ENCODE measurements at regions not wholly inside any gene's neighbourhood (a gene's known extent, or its start where the extent isn't known, plus 50 kb on each side); places are given as distances from the start of the nearest gene placed in this dataset.

DNA sequence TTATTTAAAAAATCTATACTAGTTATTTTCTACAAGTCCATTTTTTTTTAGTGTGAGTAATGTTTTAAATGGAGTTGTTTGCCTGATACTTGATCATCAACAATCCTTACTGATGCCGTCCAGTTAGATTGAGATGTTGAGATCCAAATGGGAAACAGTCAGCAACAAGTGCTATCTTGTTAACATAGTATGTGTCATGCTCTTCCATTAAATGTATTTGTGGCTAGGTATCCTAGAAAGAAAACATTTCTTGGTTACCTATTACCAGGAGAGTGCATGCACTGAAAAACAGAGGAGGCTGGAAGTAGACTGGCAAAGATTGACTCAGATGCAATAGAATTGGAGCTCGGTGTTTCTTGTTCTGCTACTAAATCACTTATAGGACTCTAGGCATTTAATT, 123.4 kb upstream of the MAN2A1 start:
- no peak overlapping the region for H3K27ac ChIP-seq
- WGBS, 5 donors = 90 to 97% (median 94%) methylated on average over 2 of the region's 2 CpGs
- H3K4me1 ChIP-seq = no peaks in the 10 kb centered on the region
- no peak overlapping the region for H3K4me3 ChIP-seq
- H3K9me3 ChIP-seq = no peaks in the 10 kb centered on the region
- H3K27me3 ChIP-seq (replicated peaks in 1 of 7) = peaks cover 0 to 3% (median 0%) of the 10 kb centered on the region in 7 donors
- no peaks in the 10 kb centered on the region for H3K36me3 ChIP-seq
- TF ChIP-seq POLR2AphosphoS5 (IDR thresholded peaks at IDR 0.05) = no peak
- TF ChIP-seq POLR2A (IDR thresholded peaks at IDR 0.05) = no peak
- TF ChIP-seq, protein P1, sequence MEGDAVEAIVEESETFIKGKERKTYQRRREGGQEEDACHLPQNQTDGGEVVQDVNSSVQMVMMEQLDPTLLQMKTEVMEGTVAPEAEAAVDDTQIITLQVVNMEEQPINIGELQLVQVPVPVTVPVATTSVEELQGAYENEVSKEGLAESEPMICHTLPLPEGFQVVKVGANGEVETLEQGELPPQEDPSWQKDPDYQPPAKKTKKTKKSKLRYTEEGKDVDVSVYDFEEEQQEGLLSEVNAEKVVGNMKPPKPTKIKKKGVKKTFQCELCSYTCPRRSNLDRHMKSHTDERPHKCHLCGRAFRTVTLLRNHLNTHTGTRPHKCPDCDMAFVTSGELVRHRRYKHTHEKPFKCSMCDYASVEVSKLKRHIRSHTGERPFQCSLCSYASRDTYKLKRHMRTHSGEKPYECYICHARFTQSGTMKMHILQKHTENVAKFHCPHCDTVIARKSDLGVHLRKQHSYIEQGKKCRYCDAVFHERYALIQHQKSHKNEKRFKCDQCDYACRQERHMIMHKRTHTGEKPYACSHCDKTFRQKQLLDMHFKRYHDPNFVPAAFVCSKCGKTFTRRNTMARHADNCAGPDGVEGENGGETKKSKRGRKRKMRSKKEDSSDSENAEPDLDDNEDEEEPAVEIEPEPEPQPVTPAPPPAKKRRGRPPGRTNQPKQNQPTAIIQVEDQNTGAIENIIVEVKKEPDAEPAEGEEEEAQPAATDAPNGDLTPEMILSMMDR (IDR thresholded peaks at IDR 0.05 in 8 of 11, conservative IDR thresholded peaks at IDR 0.05 in 3 of 11) = no peak
- DNase-seq = no peak
- intact Hi-C loops (cut with DNase I; ENCODE audit: low total_unique reads) = no loop called here

DNA sequence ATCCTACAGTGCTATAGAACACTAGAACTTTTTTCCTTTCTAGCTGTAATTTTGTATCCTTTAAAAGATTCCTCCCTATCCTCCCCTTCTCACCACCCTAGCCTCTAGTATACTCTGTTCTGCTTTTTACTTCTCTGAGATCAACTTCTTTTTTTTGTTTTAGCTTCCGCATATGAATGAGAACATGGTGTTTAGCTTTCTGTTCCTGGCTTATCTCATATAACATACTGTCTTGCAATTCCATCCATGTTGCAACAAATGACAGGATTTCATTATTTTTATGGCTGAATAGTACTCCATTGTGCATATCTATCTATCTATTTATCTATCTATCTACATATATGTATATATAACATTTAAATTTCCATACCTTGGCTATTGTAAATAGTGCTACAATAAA, 126.0 kb upstream of the MAN2A1 start:
- DNase-seq = no peak
- Histone ChIP-seq H3K27me3 (replicated peaks in 1 of 7) (peaks cover 0 to 3% (median 0%) of the 10 kb centered on the region in 7 donors), H3K4me1 (no peaks in the 10 kb centered on the region), H3K27ac (no peak overlapping the region), H3K9me3 (no peaks in the 10 kb centered on the region), H3K4me3 (no peak overlapping the region), H3K36me3 (no peaks in the 10 kb centered on the region)
- intact Hi-C loops (cut with DNase I; ENCODE audit: low total_unique reads) = no loop called here
- 85 to 98% (median 90%) methylated on average over 1 of the region's 1 CpG for WGBS, 5 donors
- TF ChIP-seq POLR2A (IDR thresholded peaks at IDR 0.05) (no peak), POLR2AphosphoS5 (IDR thresholded peaks at IDR 0.05) (no peak)
- TF ChIP-seq, protein P1 (IDR thresholded peaks at IDR 0.05 in 8 of 11, conservative IDR thresholded peaks at IDR 0.05 in 3 of 11) = no peak

DNA sequence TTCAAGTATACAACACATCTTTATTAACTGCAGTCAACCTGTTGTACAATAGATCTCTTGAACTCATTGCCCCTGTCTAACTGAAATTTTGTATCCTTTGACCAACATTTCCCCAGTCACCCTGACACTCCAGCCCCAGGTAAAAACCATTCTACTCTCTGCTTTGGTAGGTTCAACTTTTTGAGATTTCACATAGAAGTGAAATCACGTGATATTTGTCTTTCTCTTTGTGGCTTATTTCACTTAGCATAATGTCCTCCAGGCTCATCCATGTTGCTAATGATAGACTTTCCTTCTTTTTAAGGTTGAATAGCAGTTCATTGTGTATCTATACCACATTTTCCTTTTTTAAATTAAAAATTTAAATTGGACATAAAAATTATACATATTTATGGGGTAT, 126.5 kb upstream of the MAN2A1 start:
- TF ChIP-seq POLR2AphosphoS5 (IDR thresholded peaks at IDR 0.05) = no peak
- no peak for TF ChIP-seq POLR2A (IDR thresholded peaks at IDR 0.05)
- TF ChIP-seq, protein P1 (IDR thresholded peaks at IDR 0.05 in 8 of 11, conservative IDR thresholded peaks at IDR 0.05 in 3 of 11) = no peak
- intact Hi-C loops (cut with DNase I; ENCODE audit: low total_unique reads) = no loop called here
- WGBS, 5 donors = 72 to 92% (median 87%) methylated on average over 1 of the region's 1 CpG
- Histone ChIP-seq H3K9me3 (no peaks in the 10 kb centered on the region), H3K27me3 (replicated peaks in 1 of 7) (peaks cover 0 to 3% (median 0%) of the 10 kb centered on the region in 7 donors), H3K4me1 (no peaks in the 10 kb centered on the region), H3K4me3 (no peak overlapping the region), H3K27ac (no peak overlapping the region), H3K36me3 (no peaks in the 10 kb centered on the region)
- DNase-seq = no peak

DNA sequence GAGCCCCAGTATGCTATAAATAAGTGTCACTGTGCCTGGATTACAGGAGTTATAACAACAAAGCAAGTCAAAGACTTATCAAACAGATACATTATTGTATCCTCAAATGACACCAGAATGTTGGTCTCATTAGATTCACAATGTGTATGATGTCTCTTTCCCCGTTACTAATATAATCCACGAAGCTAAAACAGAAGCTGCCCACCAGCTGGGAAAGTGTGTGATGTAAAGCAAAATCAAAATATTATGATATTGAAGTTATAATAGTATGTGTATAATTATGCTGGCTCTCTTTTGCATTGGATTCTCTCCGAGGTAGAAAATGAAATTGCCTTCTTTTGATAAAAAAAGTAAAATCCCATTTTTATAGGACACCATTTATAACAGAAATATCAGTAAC, 127.3 kb upstream of the MAN2A1 start:
- WGBS, 5 donors = 83 to 90% (median 88%) methylated on average over 3 of the region's 3 CpGs
- TF ChIP-seq, protein P1 (IDR thresholded peaks at IDR 0.05 in 8 of 11, conservative IDR thresholded peaks at IDR 0.05 in 3 of 11) = no peak
- TF ChIP-seq POLR2AphosphoS5 (IDR thresholded peaks at IDR 0.05) (no peak), POLR2A (IDR thresholded peaks at IDR 0.05) (no peak)
- no peak overlapping the region for H3K4me3 ChIP-seq

More for the DNA sequence above, 127.3 kb upstream of the MAN2A1 start:
- Histone ChIP-seq H3K27me3 (replicated peaks in 1 of 7) (peaks cover 0 to 3% (median 0%) of the 10 kb centered on the region in 7 donors), H3K9me3 (no peaks in the 10 kb centered on the region), H3K4me1 (no peaks in the 10 kb centered on the region), H3K36me3 (no peaks in the 10 kb centered on the region), H3K27ac (no peak overlapping the region)
- no peak for DNase-seq
- intact Hi-C loops (cut with DNase I; ENCODE audit: low total_unique reads) = no loop called here

Measured in spleen (tissue), 11 donors.